Osteocyte (in vitro differentiated cells): ENCODE measurements at regions not wholly inside any gene's neighbourhood (a gene's known extent, or its start where the extent isn't known, plus 50 kb on each side); places are given as distances from the start of the nearest gene placed in this dataset.

ENCODE experiments used
- DNase-seq: peaks from one replicate; pipeline ENCODE4 v3.0.0; 2021; ENCODE audit warnings: mixed read lengths; ENCODE audit not compliant: unreplicated experiment; ENCODE audit errors: extremely low spot score
- H3K27ac Mint-ChIP-seq: one replicate; pipeline ENCODE4 v1.8.0; 2021; ENCODE audit warnings: mild to moderate bottlenecking, mixed read lengths; ENCODE audit not compliant: unreplicated experiment
- H3K27me3 Mint-ChIP-seq: one replicate; pipeline ENCODE4 v1.8.0; 2021; ENCODE audit warnings: mixed read lengths; ENCODE audit not compliant: unreplicated experiment
- H3K36me3 Mint-ChIP-seq: one replicate; pipeline ENCODE4 v1.8.0; 2021; ENCODE audit warnings: mixed read lengths; ENCODE audit not compliant: unreplicated experiment
- H3K4me1 Mint-ChIP-seq: one replicate; pipeline ENCODE4 v1.8.0; 2021; ENCODE audit warnings: mixed read lengths; ENCODE audit not compliant: unreplicated experiment
- H3K4me3 Mint-ChIP-seq: one replicate; pipeline ENCODE4 v1.8.0; 2021; ENCODE audit warnings: mild to moderate bottlenecking, moderate library complexity, mixed read lengths; ENCODE audit not compliant: unreplicated experiment
- H3K9me3 Mint-ChIP-seq: one replicate; pipeline ENCODE4 v1.8.0; 2021; ENCODE audit warnings: mixed read lengths; ENCODE audit not compliant: unreplicated experiment
- CTCF ChIP-seq: fragments of 200-600 bp; sonication (generic); IDR thresholded peaks from 2 replicates; pipeline ENCODE4 v1.5.0; 2021; ENCODE audit warnings: antibody characterized with exemption, mild to moderate bottlenecking, moderate library complexity

DNA sequence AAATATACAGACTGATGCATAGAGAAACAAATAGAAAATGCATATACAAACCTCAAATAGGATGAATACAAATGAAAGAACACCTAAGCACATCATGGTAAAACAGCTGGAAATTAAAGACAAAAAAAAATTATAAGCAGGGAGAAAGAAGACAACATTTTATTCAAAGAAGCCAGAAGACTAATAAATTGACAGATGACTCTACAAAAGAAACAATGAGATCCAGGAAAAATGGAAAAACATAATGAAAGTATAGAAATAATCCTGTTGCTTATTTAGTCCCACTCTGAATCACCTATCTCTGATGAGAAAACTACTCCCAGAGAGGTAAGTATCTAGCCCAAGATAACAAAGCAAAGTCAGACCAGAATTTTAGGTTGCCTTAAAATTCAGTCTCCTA lies 143.4 kb downstream of the RBM43 start:
- DNase-seq = no peak
- peaks cover 8% of the 10 kb centered on the region for H3K36me3 Mint-ChIP-seq
- no peak for TF ChIP-seq CTCF
- H3K4me3 Mint-ChIP-seq = no peak overlapping the region
- peaks cover 3% of the 10 kb centered on the region for H3K27me3 Mint-ChIP-seq
- peaks cover 19% of the 10 kb centered on the region for H3K9me3 Mint-ChIP-seq
- no peak overlapping the region for H3K27ac Mint-ChIP-seq
- peaks cover 6% of the 10 kb centered on the region for H3K4me1 Mint-ChIP-seq

GRCh38 chr2:151114874-151115273 lies 146.8 kb downstream of the RBM43 start:
- H3K9me3 Mint-ChIP-seq = peaks cover 32% of the 10 kb centered on the region
- TF ChIP-seq CTCF = no peak
- no peak overlapping the region for H3K27ac Mint-ChIP-seq
- H3K36me3 Mint-ChIP-seq = peaks cover 8% of the 10 kb centered on the region
- H3K4me3 Mint-ChIP-seq = no peak overlapping the region
- H3K27me3 Mint-ChIP-seq = no peaks in the 10 kb centered on the region
- H3K4me1 Mint-ChIP-seq = peaks cover 11% of the 10 kb centered on the region
- no peak for DNase-seq

GRCh38 chr2:151113318-151113717 lies 148.3 kb downstream of the RBM43 start:
- DNase-seq = no peak
- Mint-ChIP-seq H3K27ac (no peak overlapping the region), H3K27me3 (no peaks in the 10 kb centered on the region), H3K9me3 (peaks cover 22% of the 10 kb centered on the region), H3K36me3 (peaks cover 2% of the 10 kb centered on the region), H3K4me3 (no peak overlapping the region), H3K4me1 (peaks cover 11% of the 10 kb centered on the region)
- no peak for TF ChIP-seq CTCF

DNA sequence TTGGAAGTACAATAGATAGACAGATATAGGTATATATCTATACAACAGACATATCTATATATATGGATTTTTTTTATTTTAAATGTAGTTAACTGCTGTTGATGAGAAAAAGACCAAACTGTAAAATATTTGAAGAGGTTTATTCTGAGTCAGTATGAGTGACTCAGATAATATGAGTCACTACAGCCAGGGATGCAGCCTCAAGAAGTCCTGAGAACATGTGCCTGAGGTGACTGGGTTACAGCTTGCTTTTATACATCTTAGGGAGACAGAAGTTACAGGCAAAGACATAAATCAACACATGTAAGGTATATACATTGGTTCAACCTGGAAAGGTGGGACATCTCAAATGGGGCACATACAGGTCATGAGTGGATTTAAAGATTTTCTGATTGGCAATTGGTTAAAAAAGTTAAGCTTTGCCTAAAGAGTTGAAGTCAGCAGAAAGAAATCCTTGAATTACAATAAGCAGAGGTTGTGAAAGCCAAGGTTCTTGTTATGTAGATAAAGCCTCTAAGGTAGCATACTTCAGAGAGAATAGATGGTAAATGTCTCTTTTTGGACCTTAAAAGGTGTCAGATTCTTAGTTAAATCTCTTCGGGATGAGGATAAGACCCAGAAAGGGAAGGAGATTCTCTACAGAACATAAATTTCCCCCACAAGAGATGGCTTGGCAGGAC lies 149.9 kb downstream of the RBM43 start:
- Mint-ChIP-seq H3K9me3 (peaks cover 21% of the 10 kb centered on the region), H3K27ac (no peak overlapping the region), H3K27me3 (no peaks in the 10 kb centered on the region), H3K36me3 (no peaks in the 10 kb centered on the region), H3K4me3 (no peak overlapping the region), H3K4me1 (peaks cover 11% of the 10 kb centered on the region)
- no peak for DNase-seq
- TF ChIP-seq CTCF = no peak

DNA sequence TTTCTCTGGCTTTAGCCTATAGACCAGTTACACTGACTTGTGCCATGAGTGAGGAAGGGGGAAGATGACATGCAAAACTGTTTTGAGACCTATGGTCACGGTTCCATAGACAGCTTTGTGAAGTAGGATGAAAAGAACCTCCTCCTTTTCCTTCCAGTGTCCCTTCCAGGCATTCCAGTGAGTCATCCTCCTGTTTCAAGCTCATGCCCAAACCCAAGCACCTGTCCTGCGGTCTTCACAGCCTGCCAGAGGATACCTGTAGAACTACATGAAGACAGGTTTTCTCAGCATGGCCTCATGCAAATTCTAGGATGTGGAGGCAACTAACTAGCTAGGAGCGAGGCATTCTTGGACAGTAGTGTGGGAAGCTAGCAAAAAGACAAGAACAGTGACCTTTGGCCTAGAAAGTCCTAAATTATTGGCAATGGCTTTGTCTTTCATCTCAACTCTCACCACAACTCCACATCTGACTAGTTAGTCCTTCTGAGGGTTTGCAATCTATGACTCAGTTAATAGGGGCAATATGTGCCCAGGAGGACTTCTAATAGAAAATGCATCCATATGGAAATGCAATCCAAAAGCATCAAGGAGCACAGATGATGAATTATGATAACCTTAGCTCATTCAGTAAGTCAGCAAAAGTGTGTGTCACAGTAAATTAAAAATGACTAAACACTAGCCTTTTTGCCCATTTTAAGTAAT lies 154.7 kb downstream of the RBM43 start:
- H3K4me3 Mint-ChIP-seq = no peak overlapping the region
- peaks cover 6% of the 10 kb centered on the region for H3K4me1 Mint-ChIP-seq
- no peak for TF ChIP-seq CTCF
- H3K27me3 Mint-ChIP-seq = no peaks in the 10 kb centered on the region
- no peak for DNase-seq
- no peaks in the 10 kb centered on the region for H3K36me3 Mint-ChIP-seq
- H3K27ac Mint-ChIP-seq = no peak overlapping the region
- H3K9me3 Mint-ChIP-seq = peaks cover 21% of the 10 kb centered on the region
